NAMALWA (cell line): ENCODE measurements at regions not wholly inside any gene's neighbourhood (a gene's known extent, or its start where the extent isn't known, plus 50 kb on each side); places are given as distances from the start of the nearest gene placed in this dataset.

ENCODE experiments used
- DNase-seq: peaks from one replicate; pipeline ENCODE4 v3.0.0-alpha.2; 2015; ENCODE audit warnings: low spot score

GRCh38 chr10:47053081-47053798 lies 142.0 kb downstream of the PTPN20 start:
- no peak for DNase-seq

- DNase-seq = no peak
These were observed 143.7 kb downstream of the PTPN20 start for GRCh38 chr10:47054974-47055373.

DNA sequence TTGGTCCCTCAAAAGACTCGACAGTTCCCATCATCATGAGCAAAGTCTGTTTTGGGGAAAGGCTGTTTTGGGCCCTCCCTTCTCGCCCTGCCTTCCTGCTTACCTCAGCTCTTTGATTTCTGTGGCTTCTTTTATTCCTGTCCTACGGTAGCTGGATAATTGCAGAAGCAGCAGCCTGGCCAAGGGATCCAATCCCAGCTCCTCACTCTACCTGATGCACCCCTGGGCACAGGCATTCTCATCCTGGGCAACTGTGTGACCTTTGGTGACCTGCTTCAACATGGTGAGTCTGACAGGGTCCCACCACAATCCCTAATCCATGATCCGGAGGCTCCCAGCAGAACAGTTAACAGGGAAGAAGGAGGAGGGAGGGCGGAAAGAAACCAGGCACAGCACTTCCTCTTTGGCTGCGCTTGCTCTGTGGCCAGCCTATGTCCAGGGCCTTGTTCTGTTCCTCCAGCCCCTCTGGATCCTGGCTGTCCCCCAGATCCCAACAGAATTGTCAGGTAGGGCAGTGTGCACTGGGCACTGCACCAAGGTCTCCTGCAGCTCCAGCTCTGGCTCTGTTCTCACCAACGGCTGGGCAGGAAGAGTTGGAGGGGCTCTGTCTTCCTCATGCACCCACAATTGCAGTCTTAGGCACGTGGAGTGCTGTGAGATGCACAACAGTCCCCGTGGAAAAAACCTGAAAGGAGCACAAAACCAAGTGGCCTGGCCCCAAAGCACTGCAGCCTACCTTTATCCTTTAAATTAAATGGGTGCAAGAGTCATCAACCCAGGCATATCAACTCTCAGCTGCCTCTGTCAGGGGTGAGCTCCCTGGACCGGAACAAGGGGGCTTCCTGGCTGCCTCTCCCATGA lies 144.4 kb downstream of the PTPN20 start:
- no peak for DNase-seq

DNA sequence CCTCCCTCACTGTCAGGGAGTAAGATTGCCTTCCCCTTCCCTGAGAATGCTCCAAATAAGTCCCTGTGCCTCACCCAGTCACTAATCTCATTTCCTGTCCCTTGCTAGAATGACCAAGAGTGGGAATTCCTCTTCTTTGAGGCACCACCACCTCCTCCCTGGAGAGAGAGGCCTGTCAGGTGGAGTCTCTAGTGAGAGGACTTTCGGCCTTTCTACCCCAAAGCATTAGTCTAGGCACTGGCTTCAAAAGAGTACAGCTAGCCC lies 145.0 kb downstream of the PTPN20 start:
- no peak for DNase-seq

GRCh38 chr10:47057471-47057870 lies 146.2 kb downstream of the PTPN20 start:
- DNase-seq = no peak

DNA sequence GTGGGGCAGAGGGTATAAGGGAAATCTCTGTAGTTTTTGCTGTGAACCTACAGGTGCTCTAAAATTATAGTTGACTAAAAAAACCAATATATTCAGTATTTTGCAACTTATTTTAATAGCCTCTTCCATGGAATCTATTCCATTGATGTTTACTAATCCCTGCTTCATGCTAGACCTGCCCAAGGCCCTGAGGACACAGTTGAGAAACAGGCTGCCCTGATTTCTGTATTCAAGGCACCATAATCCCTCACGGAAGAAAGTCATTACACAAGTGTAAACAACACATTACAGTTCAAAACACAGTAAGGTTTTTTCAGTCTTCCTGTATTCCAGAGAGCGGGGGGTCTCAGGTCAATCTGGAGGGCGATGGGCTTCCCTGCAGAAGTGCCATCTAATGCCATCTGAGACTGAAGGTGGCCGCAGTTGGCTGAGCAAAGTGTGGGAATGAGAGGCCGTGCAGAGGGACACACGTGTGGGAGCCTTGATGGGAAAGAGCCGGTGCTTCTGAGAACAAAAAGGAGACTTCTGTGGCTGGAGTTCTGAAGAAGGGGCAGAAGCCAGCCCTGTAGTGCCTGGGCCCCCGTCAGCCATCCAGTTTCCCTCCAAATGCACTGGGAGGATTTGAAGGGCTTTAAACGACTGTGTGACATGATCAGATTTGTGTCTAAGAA lies 146.9 kb downstream of the PTPN20 start:
- no peak for DNase-seq

- no peak for DNase-seq
These were observed 147.7 kb downstream of the PTPN20 start for GRCh38 chr10:47058961-47059391.

DNA sequence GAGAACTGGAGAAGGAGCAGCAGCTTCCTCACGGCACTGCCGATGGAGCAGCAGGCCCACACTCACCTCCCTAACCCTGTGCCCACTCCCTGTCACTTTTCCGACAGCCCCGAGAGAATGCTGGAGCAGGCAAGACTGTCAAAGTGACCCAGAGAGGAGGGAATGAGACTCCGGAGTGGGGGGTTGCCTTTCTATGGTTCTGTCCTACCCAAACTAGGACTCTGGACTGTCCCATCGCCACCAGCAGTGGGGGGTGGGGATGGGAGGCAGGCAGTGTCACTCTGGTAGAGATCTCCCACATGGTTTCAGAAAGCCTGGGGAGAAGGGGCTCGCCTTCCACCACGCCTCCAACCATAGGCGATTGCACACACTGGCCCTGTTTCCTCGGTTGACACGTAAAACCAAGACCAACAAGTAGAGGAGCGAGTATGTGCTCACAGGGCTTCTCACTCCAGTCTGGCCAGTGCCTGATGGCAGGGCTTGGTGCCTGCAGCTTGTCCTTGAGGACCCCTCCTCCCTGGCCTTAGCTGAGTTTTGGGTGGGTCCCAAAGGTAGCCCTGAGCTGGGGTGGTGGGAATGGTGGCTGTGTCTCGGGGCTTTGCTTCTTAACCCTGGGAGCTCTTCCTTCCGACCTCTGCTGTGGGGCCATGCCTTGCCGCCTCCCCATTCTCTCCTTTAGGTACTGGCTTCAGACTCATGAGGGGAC lies 148.5 kb downstream of the PTPN20 start:
- no peak for DNase-seq

- DNase-seq = no peak
These were observed 149.1 kb downstream of the PTPN20 start for GRCh38 chr10:47060356-47060755.

GRCh38 chr10:47060993-47061500 lies 149.8 kb downstream of the PTPN20 start:
- DNase-seq = no peak

- no peak for DNase-seq
These were observed 150.5 kb downstream of the PTPN20 start for GRCh38 chr10:47061776-47062175.

GRCh38 chr10:47062441-47063200 lies 151.4 kb downstream of the PTPN20 start:
- no peak for DNase-seq

DNA sequence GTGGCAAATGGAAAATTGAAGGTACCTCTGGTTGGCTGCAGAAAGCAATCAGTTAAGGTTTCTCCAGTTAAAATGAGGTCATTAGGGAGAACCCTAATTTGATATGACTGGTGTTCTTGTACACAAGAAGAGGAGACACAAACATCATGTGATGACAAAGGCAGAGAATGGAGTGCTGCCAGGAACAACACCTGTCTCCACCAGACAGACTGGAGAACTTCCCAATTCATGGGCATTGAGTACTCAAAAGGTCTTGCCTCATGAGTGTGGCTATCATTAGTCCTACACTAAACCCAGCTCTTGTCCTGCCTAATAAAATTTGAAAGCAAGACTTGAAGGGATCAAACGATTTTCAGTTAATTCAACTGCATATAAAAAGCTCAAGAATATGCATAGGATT lies 152.6 kb downstream of the PTPN20 start:
- DNase-seq = no peak

DNA sequence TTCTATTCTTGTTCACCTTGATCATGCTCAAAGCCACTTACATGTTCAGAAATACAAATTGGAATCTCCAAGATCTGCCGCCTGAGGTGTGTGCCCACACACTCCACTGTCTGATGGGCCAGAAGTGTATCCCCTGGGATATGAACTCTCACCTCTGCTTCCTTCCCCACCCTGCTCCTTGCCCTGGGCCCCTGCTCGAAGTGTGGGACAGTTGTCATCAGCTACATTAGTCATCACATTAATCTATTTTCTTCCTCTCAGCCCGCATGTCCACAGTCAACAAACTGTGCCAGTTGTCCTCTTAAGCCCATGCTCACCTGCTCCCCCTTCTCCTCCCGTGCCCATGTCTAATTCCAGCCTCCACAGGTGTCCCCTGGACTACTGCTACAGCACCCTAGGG lies 154.7 kb downstream of the PTPN20 start:
- DNase-seq = no peak

- no peak for DNase-seq
These were observed 157.0 kb downstream of the PTPN20 start for GRCh38 chr10:47067949-47068940.

DNA sequence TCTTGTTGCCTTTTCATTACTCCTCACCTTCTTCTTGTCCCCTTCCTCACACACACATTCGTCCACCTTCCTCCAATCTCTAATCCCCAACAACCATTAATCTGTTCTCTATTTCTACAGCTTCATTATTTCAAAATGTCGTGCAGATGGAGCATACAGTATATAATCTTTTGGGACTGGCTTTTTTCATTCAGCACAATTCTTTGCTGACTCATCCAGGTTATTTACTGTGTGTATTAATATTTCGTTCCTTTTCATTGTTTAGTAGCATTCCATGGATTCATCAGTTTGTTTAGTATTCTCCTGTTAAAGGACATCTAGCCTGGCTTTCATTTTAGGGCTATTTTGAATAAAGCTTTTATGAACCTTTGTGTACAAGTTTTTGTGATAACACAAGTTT lies 159.3 kb downstream of the PTPN20 start:
- DNase-seq = no peak

- DNase-seq = no peak
These were observed 160.7 kb downstream of the PTPN20 start for GRCh38 chr10:47071891-47072290.

- no peak for DNase-seq
These were observed 162.7 kb downstream of the PTPN20 start for GRCh38 chr10:47073967-47074366.

DNA sequence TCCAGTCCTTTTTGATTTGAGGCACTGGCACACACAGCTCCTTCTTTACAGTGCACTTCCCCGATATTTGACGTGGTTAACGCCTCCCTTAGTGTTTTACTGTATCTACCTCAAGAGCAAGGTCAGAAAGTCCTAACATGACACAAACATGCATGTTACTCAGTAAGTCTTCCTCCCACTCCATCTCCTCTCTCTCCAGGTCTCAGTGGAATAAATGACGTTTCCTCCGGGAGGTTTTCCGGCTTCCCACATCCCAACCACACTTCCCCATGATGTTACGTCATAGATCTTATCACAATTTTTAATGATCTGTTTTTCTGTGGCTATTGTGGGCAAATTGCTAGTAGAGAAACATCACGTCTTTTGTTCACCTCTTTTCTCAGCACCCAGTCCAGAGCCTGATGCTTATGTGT lies 165.7 kb downstream of the PTPN20 start:
- DNase-seq = no peak

- no peak for DNase-seq
These were observed 166.2 kb downstream of the PTPN20 start for GRCh38 chr10:47077386-47077785.
